H9 (cell line): ENCODE measurements at regions not wholly inside any gene's neighbourhood (a gene's known extent, or its start where the extent isn't known, plus 50 kb on each side); places are given as distances from the start of the nearest gene placed in this dataset.

Experiments
- DNase-seq: peaks from one replicate; pipeline ENCODE4 v3.0.0-alpha.2; 2017
- H2AFZ ChIP-seq: one replicate; pipeline ENCODE4 v1.6.1; 2013; ENCODE audit warnings: mild to moderate bottlenecking, low read length, control low read depth, moderate library complexity
- H2AK5ac ChIP-seq: 2 replicates; pipeline ENCODE4 v1.6.1; 2013; ENCODE audit warnings: low read length, control low read depth, mixed read lengths; ENCODE audit not compliant: insufficient read length
- H2BK120ac ChIP-seq: one replicate; pipeline ENCODE4 v1.6.1; 2013; ENCODE audit warnings: low read depth, mild to moderate bottlenecking, low read length, control low read depth, inconsistent platforms; ENCODE audit not compliant: poor library complexity, severe bottlenecking
- H2BK12ac ChIP-seq: 2 replicates; pipeline ENCODE4 v1.6.1; 2013; ENCODE audit warnings: low read length, control low read depth, mixed read lengths, low read depth; ENCODE audit not compliant: insufficient read length
- H2BK15ac ChIP-seq: 2 replicates; pipeline ENCODE4 v1.6.1; 2013; ENCODE audit warnings: low read depth, low read length, control low read depth
- H2BK20ac ChIP-seq: one replicate; pipeline ENCODE4 v1.6.1; 2013; ENCODE audit warnings: low read depth, mild to moderate bottlenecking, low read length, control low read depth, inconsistent platforms; ENCODE audit not compliant: poor library complexity, severe bottlenecking
- H2BK5ac ChIP-seq: 2 replicates; pipeline ENCODE4 v1.6.1; 2013; ENCODE audit warnings: low read length, control low read depth, mixed read lengths; ENCODE audit not compliant: insufficient read length
- H3K14ac ChIP-seq: 2 replicates; pipeline ENCODE4 v1.6.1; 2013; ENCODE audit warnings: low read length, control low read depth; ENCODE audit not compliant: insufficient read depth
- H3K18ac ChIP-seq: 2 replicates; pipeline ENCODE4 v1.6.1; 2013; ENCODE audit warnings: low read depth, mild to moderate bottlenecking, mixed read lengths, low read length, control low read depth; ENCODE audit not compliant: insufficient read length
- H3K23ac ChIP-seq: 2 replicates; pipeline ENCODE4 v1.6.1; 2013; ENCODE audit warnings: low read length, control low read depth, mixed read lengths, low read depth; ENCODE audit not compliant: insufficient read length
- H3K23me2 ChIP-seq: 2 replicates; pipeline ENCODE4 v1.6.1; 2013; ENCODE audit warnings: low read depth, mild to moderate bottlenecking, mixed read lengths, low read length, control low read depth; ENCODE audit not compliant: insufficient read length, poor library complexity, severe bottlenecking
- H3K27ac ChIP-seq: 2 replicates; pipeline ENCODE4 v1.5.1; 2013; ENCODE audit warnings: low read length, control low read depth, mixed read lengths, low read depth; ENCODE audit not compliant: insufficient read length
- H3K27me3 ChIP-seq: 2 replicates; pipeline ENCODE4 v1.6.1; 2013; ENCODE audit warnings: low read length, control low read depth, inconsistent platforms; ENCODE audit not compliant: insufficient read depth
- H3K4ac ChIP-seq: 2 replicates; pipeline ENCODE4 v1.6.1; 2013; ENCODE audit warnings: low read depth, mild to moderate bottlenecking, control low read depth, inconsistent platforms, low read length, moderate library complexity
- H3K4me1 ChIP-seq: 2 replicates; pipeline ENCODE4 v1.6.1; 2013; ENCODE audit warnings: low read length, control low read depth, inconsistent platforms; ENCODE audit not compliant: insufficient read depth
- H3K4me2 ChIP-seq: 2 replicates; pipeline ENCODE4 v1.6.1; 2013; ENCODE audit warnings: low read length, control low read depth, mixed read lengths; ENCODE audit not compliant: insufficient read length, insufficient read depth
- H3K56ac ChIP-seq: 2 replicates; pipeline ENCODE4 v1.6.1; 2013; ENCODE audit warnings: low read depth, mild to moderate bottlenecking, mixed read lengths, low read length, control low read depth; ENCODE audit not compliant: insufficient read length
- H3K79me1 ChIP-seq: 2 replicates; pipeline ENCODE4 v1.6.1; 2013; ENCODE audit warnings: low read depth, mild to moderate bottlenecking, moderate library complexity, low read length, control low read depth, inconsistent platforms; ENCODE audit not compliant: insufficient read depth, poor library complexity, severe bottlenecking
- H3K79me2 ChIP-seq: 2 replicates; pipeline ENCODE4 v1.6.1; 2013; ENCODE audit warnings: low read length, control low read depth, inconsistent platforms; ENCODE audit not compliant: insufficient read depth
- H3K9ac ChIP-seq: 2 replicates; pipeline ENCODE4 v1.6.1; 2013; ENCODE audit warnings: low read length, control low read depth, mixed read lengths; ENCODE audit not compliant: insufficient read length; ENCODE audit errors: extremely low read depth
- H3K9me3 ChIP-seq: one replicate; pipeline ENCODE4 v1.6.1; 2013; ENCODE audit warnings: low read depth, low read length, inconsistent platforms; ENCODE audit not compliant: control insufficient read depth
- H3T11ph ChIP-seq: one replicate; pipeline ENCODE4 v1.6.1; 2013; ENCODE audit warnings: mild to moderate bottlenecking, low read length, control low read depth, inconsistent platforms
- H4K20me1 ChIP-seq: one replicate; pipeline ENCODE4 v1.6.1; 2013; ENCODE audit not compliant: control insufficient read depth, insufficient read length, insufficient read depth
- H4K5ac ChIP-seq: 2 replicates; pipeline ENCODE4 v1.6.1; 2013; ENCODE audit warnings: low read depth, mild to moderate bottlenecking, mixed read lengths, low read length, control low read depth; ENCODE audit not compliant: insufficient read length
- H4K8ac ChIP-seq: replicated peaks from 2 replicates; pipeline ENCODE4 v1.6.1; 2013; ENCODE audit warnings: low read length, control low read depth, mixed read lengths, low read depth; ENCODE audit not compliant: insufficient read length
- H4K91ac ChIP-seq: 2 replicates; pipeline ENCODE4 v1.6.1; 2013; ENCODE audit warnings: low read depth, mild to moderate bottlenecking, moderate library complexity, mixed read lengths, low read length, control low read depth; ENCODE audit not compliant: insufficient read length
- H3K27ac Mint-ChIP-seq, 3 experiments: 2 replicates in 2 of 3; 3 replicates in 1 of 3; pipeline ENCODE4 v1.8.0; 2020 to 2021; ENCODE audit warnings: mixed read lengths in 3 of 3, mild to moderate bottlenecking in 1 of 3, moderate library complexity in 1 of 3
- H3K27me3 Mint-ChIP-seq: 2 replicates; pipeline ENCODE4 v1.8.0; 2021; ENCODE audit warnings: low read depth, mild to moderate bottlenecking, moderate library complexity, mixed read lengths
- H3K36me3 Mint-ChIP-seq, 3 experiments: 2 replicates in 2 of 3; 3 replicates in 1 of 3; pipeline ENCODE4 v1.8.0; 2020 to 2021; ENCODE audit warnings: low read depth in 3 of 3, mixed read lengths in 3 of 3; ENCODE audit not compliant: insufficient read depth in 1 of 3
- H3K4me1 Mint-ChIP-seq, 2 experiments: 2 replicates each; pipeline ENCODE4 v1.8.0; 2020; ENCODE audit warnings: mixed read lengths in 2 of 2
- H3K4me3 Mint-ChIP-seq, 2 experiments: 2 replicates in 1 of 2; 3 replicates in 1 of 2; pipeline ENCODE4 v1.8.0; 2020 to 2021; ENCODE audit warnings: mild to moderate bottlenecking in 2 of 2, mixed read lengths in 2 of 2, moderate library complexity in 1 of 2
- H3K9me3 Mint-ChIP-seq, 2 experiments: 2 replicates in 1 of 2; 3 replicates in 1 of 2; pipeline ENCODE4 v1.8.0; 2020; ENCODE audit warnings: mild to moderate bottlenecking in 2 of 2, mixed read lengths in 2 of 2, moderate library complexity in 1 of 2
- CTCF ChIP-seq: fragments of 200-600 bp; sonication (generic); conservative IDR thresholded peaks from 3 replicates; pipeline ENCODE4 v1.8.0; 2021; ENCODE audit warnings: antibody characterized with exemption, mild to moderate bottlenecking
- WGBS: extraction: QIAGEN DNeasy Blood & Tissue Kit; methylation state at CpG from one replicate; pipeline ENCODE4 v1.1.7; 2013; ENCODE audit warnings: missing lambda C conversion rate, low lambda C conversion rate, mixed read lengths; ENCODE audit not compliant: insufficient read length; ENCODE audit errors: extremely low coverage; 5-methylcytosine and 5-hydroxymethylcytosine counted together

DNA sequence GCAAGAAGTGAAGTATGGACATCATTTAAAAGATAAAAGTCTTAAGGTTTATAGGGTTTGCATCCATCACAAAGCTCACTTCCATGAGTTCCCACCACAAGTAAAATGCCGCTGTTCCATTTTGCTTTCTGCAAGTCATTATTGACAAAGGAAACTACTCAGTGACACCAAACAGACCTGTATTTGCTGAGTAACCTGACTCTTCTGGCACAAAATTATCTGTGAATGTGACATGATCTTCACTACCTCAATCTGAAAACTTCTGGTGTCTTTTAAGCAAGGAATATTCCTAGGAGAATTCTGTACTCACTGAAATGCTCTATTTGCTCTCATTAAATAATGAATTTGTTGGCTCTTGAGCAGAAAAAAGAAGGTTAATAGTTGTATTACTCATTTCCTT, 1077.4 kb upstream of the ADGRL4 start:
- H3K23ac ChIP-seq, result no peak overlapping the region
- H4K5ac ChIP-seq, result no peak overlapping the region
- no peaks in the 10 kb centered on the region for H3K79me1 ChIP-seq
- no peaks in the 10 kb centered on the region for H3K36me3 Mint-ChIP-seq
- no peaks in the 10 kb centered on the region for H3K27me3 Mint-ChIP-seq
- no peaks in the 10 kb centered on the region for H3K79me2 ChIP-seq
- H3K9me3 ChIP-seq, result no peaks in the 10 kb centered on the region
- no peak overlapping the region for H3K9ac ChIP-seq
- H3K4me2 ChIP-seq, result no peak overlapping the region
- H3T11ph ChIP-seq, result no peak overlapping the region
- no peak for DNase-seq
- no peaks in the 10 kb centered on the region for H3K23me2 ChIP-seq
- H3K4ac ChIP-seq, result no peak overlapping the region
- no peak overlapping the region for H3K4me3 Mint-ChIP-seq
- H2BK15ac ChIP-seq, result no peak overlapping the region
- no peak overlapping the region for H3K27ac ChIP-seq
- H3K18ac ChIP-seq, result no peak overlapping the region
- no CpG with 5 or more reads among the region's 1 CpG for WGBS
- no peak overlapping the region for H2BK20ac ChIP-seq
- H2AK5ac ChIP-seq, result no peak overlapping the region
- no peaks in the 10 kb centered on the region for H4K20me1 ChIP-seq
- no peak overlapping the region for H2AFZ ChIP-seq
- H3K4me1 Mint-ChIP-seq, result no peaks in the 10 kb centered on the region
- H3K4me1 ChIP-seq, result no peaks in the 10 kb centered on the region
- no peak overlapping the region for H2BK12ac ChIP-seq
- H3K56ac ChIP-seq, result no peak overlapping the region
- no peak overlapping the region for H3K27ac Mint-ChIP-seq
- no peak overlapping the region for H2BK120ac ChIP-seq
- no peak overlapping the region for H2BK5ac ChIP-seq
- H4K91ac ChIP-seq, result no peak overlapping the region
- no peak overlapping the region for H3K14ac ChIP-seq
- H3K27me3 ChIP-seq, result no peaks in the 10 kb centered on the region
- H4K8ac ChIP-seq, result no peak overlapping the region
- no peaks in the 10 kb centered on the region; a peak in 1 of 5 replicates for H3K9me3 Mint-ChIP-seq
- no peak for TF ChIP-seq CTCF
